LNCAP (cell line): ENCODE measurements at regions not wholly inside any gene's neighbourhood (a gene's known extent, or its start where the extent isn't known, plus 50 kb on each side); places are given as distances from the start of the nearest gene placed in this dataset.

Source experiments
- CTCF ChIP-seq: fragments of 450-650 bp; IDR thresholded peaks from 2 replicates; pipeline ENCODE4 v1.5.1; 2017; ENCODE audit warnings: mild to moderate bottlenecking

- no peak for TF ChIP-seq CTCF
Observed at GRCh38 chr3:73197187-73197586, 135.7 kb downstream of the EBLN2 start.

- TF ChIP-seq CTCF, result no peak
Observed at GRCh38 chr3:73203101-73203500, 141.6 kb downstream of the EBLN2 start.

GRCh38 chr3:73203633-73204032 lies 142.2 kb downstream of the EBLN2 start:
- no peak for TF ChIP-seq CTCF

- no peak for TF ChIP-seq CTCF
Observed at GRCh38 chr3:73204841-73205240, 143.4 kb downstream of the EBLN2 start.

GRCh38 chr3:73206030-73206429 lies 144.6 kb downstream of the EBLN2 start:
- TF ChIP-seq CTCF, result no peak

GRCh38 chr3:73207946-73208440 lies 146.5 kb downstream of the EBLN2 start:
- no peak for TF ChIP-seq CTCF

GRCh38 chr3:73210759-73211158 lies 149.3 kb downstream of the EBLN2 start:
- no peak for TF ChIP-seq CTCF

GRCh38 chr3:73212683-73213082 lies 151.2 kb downstream of the EBLN2 start:
- TF ChIP-seq CTCF, result no peak
